Activated T-cell treated with anti-CD3 and anti-CD28 coated beads, Interleukin-2, amount 50 U/mL, for 48 hours (primary cell): ENCODE measurements at regions not wholly inside any gene's neighbourhood (a gene's known extent, or its start where the extent isn't known, plus 50 kb on each side); places are given as distances from the start of the nearest gene placed in this dataset.
"Not testable (repeated sequence)": the region's sequence is repeated elsewhere in the genome, so short reads cannot be mapped to it uniquely, and the experiment has no call there.

Experiments used
- DNase-seq, 2 experiments: peaks; one replicate each; pipeline ENCODE4 v3.0.0-alpha.2; 2020

- no peak for DNase-seq
Measured at GRCh38 chr13:52929846-52930245, 81.4 kb upstream of the PCDH8 start.

- no peak for DNase-seq
Measured at GRCh38 chr13:52926971-52927370, 78.5 kb upstream of the PCDH8 start.

- DNase-seq, result no peak
Measured at GRCh38 chr13:52925775-52926285, 77.4 kb upstream of the PCDH8 start.

- DNase-seq, result no peak
Measured at GRCh38 chr13:52925251-52925650, 76.8 kb upstream of the PCDH8 start.

- no peak for DNase-seq
Measured at GRCh38 chr13:52924289-52925148, 76.1 kb upstream of the PCDH8 start.

- no peak for DNase-seq
Measured at GRCh38 chr13:52922961-52923360, 74.5 kb upstream of the PCDH8 start.

GRCh38 chr13:52921194-52921593, 72.8 kb upstream of the PCDH8 start:
- DNase-seq, result no peak

- no peak for DNase-seq
Measured at GRCh38 chr13:52916486-52916990, 68.1 kb upstream of the PCDH8 start.

GRCh38 chr13:52911340-52911739, 62.9 kb upstream of the PCDH8 start:
- DNase-seq, result no peak

GRCh38 chr13:52910318-52910717, 61.9 kb upstream of the PCDH8 start:
- not testable (repeated sequence) for DNase-seq

GRCh38 chr13:52906122-52906903, 57.9 kb upstream of the PCDH8 start:
- DNase-seq, result no peak

GRCh38 chr13:52905701-52906100, 57.3 kb upstream of the PCDH8 start:
- no peak for DNase-seq

GRCh38 chr13:52903320-52903719, 54.9 kb upstream of the PCDH8 start:
- no peak for DNase-seq

- DNase-seq, result no peak
Measured at GRCh38 chr13:52899206-52899605, 50.8 kb upstream of the PCDH8 start.
